ACHN (cell line): ENCODE measurements at regions not wholly inside any gene's neighbourhood (a gene's known extent, or its start where the extent isn't known, plus 50 kb on each side); places are given as distances from the start of the nearest gene placed in this dataset.
A peak's percentile ranks its signal among the peaks of the same experiment; 100 is the strongest.

Experiments used
- DNase-seq: peaks from one replicate; pipeline ENCODE4 v3.0.0-alpha.2; 2015
- in situ Hi-C: cut with HindIII; loops from 2 replicates; pipeline ENCODE4 v1.10.0; 2017; ENCODE audit warnings: low sequenced_read_pairs, low pct_ligation_motif_present, low pct_unique_long_range_greater_than_20kb

DNA sequence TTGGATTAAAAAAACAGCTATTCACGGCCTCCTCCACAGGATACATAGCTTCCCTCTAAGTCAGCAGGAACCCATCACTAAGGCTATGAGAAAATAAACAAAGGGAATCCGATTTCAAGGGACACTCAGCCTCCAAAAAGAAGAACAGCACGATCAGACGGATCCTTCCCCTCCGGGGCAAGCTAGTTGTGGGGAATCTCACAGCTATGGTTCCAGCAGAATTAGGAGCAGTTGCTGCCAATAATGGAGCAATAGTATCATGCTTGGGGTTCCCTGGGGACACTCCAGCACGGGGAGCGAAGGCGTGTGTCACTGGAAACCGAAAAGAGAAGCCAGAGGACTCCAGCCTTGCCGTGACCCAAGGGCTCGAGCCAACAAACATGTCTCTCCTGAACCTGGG is 163.1 kb downstream of the TTC32 start:
- DNase-seq: no peak
- in situ Hi-C loops: no loop called here

DNA sequence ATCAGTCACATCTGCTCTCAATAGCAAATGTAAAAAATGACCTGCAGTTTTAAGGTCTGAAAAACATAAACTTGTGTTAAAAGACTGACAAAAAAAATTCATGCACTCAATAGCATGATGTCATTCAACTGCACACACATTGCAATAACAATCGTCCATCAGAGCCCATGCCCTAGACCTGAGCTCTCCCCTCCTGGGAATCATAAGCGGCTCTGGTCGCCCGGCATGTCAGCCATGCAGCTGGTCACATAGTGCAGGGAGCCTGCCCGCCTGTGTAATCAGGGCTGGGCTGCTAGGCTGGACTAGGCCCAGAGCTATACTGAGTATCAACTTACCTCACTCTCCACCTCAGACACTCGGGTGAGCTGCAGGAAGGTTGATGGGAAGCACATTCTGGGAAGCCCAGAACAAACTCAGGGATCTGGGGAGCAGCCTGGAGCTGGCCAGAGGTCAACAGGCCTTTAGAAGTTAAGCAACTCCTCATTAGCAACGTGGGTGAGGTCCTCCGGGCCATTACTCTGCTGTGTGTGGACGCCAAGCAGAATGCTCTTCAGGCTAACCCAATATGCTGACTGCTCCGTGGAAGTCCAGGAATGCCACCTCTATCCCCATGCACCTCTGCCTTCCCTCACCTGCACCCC is 165.5 kb downstream of the TTC32 start:
- in situ Hi-C loops: no loop called here
- DNase-seq: no peak

DNA sequence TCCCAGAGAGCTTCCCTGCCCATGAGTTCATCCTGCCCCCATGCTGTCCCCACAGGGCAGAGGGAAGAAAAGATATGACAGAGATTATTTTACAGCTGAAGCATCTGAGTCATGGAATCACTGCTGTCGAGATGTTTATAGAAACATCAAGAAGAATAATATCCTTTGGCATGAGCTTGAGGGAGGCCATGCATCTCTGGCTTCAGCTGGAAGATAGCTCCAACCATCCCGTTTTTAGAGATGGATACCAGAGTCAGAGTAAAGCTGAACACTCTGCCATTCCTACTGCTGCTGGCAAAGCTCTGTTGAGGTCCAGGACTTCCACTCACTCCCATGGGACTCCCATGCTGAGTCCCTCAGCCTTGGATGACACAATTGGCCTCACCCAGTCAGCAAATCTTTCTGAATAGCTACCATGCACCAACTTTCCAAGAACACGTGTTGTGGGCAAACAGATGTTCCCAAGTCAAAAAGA is 167.8 kb downstream of the TTC32 start:
- in situ Hi-C loops: no loop called here
- no peak for DNase-seq

DNA sequence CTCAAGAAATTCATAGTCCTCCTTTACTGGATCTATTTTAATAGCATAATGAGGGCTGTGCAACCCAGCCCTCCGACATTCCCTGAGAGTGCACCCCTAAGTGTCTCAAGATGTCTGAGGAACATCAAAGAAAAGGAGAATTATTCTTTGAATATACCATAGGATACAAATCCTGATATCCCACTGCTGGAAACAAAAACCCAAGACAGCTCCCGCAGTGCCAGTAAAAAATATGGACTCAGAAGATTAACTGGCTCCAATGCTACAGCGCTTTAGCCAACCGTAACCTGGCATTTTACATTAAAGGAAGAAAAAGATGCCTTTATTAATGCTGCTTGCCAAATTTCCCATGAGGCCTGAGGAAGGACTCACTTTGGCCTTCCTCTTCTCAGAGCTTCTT is 168.4 kb downstream of the TTC32 start:
- no peak for DNase-seq
- in situ Hi-C loops: no loop called here

DNA sequence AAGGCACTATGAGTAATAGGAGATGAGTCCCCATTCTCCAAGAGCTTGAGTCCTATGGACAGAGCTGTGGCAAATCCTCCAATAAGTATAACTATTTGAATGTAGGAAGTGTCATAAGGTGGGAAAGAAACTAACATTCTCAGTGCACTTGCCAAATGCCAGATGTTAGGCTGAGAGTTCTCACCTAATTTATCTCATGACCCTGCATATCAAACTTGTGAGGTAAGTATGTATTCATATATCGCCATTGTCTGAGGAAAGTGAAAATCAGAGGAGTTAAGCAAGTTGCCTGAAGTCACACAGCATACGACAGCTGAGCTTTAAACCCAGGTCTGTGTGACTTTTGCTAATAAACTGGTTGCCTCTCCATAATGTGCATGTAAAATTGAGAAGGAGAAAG is 169.5 kb downstream of the TTC32 start:
- in situ Hi-C loops: no loop called here

DNA sequence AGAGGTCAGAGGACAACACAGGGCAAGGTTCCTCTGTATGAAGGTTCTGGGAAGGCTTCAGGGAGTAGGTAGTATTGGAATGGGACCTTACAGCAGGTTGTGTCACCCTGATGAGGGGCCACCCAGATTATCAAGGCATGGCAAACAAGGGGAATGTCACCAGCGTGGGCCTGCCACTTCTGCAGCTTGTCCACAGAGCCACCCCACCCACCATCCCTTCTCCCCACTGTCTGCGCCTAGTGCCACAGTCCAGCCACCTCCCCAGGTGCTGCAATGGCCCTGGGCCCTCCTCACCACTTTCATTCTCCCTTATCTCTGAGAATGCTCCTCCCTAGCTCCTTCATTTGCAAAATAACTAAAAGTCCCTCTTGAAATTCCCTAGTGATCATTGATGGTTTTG is 170.3 kb downstream of the TTC32 start:
- DNase-seq: no peak
- in situ Hi-C loops: no loop called here

More for the DNA sequence above, 169.5 kb downstream of the TTC32 start:
- DNase-seq: no peak

DNA sequence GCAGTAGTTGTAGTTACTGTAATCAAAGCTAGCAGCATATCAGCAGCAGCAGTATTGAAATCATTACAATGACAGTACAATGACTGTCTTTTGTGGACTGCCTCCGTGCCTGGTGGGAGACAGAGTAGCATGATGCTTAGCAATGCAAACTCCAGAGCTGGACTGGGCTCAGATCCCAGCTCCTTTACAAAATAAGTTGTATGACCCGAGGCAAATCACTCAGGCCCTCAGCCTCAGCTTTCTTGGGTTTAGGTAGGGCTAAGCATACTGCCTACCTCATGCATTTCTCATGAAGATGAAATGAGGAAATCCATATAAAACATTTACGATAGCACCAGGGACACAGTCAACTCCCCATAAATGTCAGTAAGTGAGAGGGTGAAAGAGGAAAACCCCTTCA is 170.7 kb downstream of the TTC32 start:
- no peak for DNase-seq
- in situ Hi-C loops: no loop called here

DNA sequence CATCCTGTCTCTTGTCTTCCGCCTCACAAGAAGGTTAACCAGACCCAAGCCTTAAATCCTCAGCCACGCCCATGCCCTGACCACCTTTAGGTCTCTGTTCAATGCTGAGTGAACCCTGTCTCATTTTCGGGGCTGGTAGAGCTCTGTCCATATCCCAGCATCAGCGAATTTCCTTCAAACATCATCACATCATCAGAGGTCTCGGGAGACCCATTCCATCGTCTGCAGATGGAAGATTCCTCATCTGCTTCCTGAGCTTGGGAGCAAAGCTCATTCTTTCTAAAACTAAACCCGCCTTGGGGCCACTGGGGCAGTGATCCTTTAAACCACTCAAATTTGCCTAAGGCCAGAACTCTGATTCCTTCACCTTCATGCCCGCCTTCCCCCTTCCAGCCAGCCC is 173.7 kb downstream of the TTC32 start:
- in situ Hi-C loops: no loop called here
- DNase-seq: no peak

DNA sequence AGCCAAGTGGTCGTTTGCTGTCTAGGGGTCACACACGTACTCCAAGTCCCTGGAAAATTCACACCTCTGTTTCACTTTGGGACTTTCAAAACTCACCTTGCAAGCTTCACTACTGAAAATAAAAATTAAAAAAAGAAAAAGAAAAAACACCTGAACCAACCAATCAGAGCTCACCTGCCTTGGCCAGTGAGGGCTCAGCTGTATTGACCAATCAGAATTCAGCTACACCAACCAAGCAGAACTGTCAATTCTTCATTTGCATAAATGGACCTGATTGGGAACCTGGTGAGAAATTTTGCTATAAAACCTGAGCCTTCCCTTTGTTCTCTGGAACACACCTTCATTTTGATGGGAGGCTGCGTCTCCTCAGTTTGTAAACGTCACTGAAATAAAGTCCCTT is 176.4 kb downstream of the TTC32 start:
- in situ Hi-C loops: no loop called here
- no peak for DNase-seq

DNA sequence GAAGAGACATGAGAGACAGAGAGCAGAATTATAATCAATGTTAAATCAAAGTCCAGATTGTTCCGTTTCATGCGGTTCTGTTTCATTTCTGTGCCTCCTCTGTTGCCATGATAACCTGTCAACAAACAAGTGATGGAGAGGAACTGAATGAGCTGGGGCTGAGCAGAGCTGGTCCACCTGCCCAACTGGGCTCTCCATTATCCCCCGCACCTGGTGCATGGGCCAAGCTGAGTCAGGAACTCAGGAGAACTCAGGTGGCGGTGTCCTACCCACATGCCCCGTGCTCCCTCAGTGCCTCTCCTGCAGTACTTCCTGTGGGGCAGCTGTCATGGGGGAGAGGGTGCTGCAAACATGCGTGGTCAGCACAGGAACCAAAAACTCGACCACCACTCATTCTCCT is 178.8 kb downstream of the TTC32 start:
- DNase-seq: no peak
- in situ Hi-C loops: no loop called here

DNA sequence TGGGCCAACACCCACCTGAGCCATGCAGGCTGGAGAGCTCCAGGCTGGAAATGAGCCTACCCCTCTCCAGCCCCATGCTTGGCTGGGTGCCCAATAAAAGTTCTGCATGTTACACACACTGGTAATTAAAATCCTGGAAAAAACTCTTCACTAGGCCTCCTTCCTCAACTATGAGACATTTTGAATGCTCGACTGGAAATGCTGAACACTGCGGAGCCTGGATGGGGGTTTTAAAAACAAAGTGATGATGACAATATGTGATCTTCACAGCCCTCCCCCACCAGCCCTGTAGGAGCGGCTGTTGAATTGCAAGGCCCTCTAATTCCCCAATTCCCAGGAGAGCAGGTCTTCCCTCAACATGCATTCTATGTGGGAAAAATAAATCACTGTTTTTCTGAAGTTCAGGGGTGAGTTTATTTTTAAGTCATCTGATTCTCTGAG is 179.2 kb downstream of the TTC32 start:
- in situ Hi-C loops: no loop called here
- no peak for DNase-seq

DNA sequence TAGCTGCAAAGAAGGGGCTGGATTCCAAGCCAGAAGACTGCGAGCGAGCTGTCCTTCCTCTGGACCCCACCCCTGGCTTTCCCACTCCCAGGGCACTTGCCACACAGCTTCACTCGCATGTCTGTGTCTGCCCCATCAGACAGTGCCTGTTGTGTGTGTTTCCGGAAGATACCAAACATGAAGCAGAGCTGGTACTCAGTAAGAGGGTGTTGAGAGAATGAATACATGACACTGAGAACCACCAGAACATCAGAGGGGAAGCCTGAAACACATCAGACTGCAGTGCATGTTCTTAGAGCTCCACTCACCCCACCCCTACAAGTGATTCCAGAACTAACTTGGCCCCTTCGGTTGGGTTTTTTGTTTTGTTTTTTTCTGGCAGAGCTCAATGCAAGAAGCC is 181.5 kb downstream of the TTC32 start:
- no peak for DNase-seq
- in situ Hi-C loops: no loop called here

DNA sequence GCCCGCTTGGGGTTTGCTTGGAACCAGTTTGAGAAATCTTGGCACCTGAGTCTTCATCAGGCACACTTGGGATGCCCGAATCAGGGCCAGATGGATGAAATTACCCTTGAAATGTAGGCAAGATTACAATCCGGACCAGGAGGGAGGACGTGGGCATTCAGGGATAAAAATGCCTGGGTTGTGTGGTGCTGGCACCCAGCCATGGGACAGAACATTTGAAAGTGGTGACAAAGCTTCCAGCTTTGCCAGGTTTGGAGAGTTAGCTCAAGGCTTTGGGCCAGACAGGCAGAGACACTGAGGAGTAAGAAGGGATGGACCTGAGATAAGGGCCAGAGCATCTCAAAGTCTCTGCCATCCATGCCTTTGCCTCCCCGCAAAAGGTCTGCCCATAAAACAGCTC is 182.2 kb downstream of the TTC32 start:
- no peak for DNase-seq
- in situ Hi-C loops: no loop called here

DNA sequence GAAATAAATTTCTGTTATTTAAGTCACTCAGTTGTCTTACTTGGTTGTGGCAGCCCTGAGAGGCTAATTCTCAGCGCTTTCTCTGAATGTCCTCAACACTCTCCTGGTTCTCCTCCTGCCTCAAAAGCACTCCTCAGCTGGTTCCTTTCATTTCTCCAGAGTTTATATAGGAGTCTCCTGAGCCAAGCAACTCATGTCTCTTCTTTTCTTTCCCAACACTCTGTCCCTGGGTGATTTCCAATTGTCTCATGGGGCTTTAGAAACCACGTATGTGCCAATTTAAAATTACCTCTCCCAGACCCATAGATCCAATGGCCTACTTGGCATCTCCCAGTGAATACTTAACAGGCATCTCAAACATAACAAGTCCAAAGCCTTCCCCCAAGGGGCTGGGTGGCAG is 184.3 kb downstream of the TTC32 start:
- DNase-seq: no peak
- in situ Hi-C loops: no loop called here

DNA sequence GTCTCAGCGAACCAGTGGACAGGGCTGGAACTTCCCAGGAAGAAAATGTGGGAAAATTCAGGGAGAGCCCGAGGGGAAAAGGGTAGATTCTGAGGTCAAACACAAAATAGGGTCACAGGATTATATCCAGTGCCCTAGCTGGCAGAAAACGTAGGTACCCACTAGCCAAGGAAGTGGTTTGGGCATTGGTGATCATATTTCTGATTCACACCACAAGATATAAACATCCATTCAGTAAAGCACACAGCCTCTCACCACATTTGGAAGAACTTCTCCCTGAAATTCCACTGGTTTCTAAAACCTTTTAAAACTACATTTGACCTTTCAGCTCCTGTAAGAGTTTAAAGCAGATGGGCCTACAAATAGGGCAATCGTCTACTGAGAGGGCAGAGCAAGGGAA is 186.9 kb downstream of the TTC32 start:
- DNase-seq: no peak
- in situ Hi-C loops: no loop called here

DNA sequence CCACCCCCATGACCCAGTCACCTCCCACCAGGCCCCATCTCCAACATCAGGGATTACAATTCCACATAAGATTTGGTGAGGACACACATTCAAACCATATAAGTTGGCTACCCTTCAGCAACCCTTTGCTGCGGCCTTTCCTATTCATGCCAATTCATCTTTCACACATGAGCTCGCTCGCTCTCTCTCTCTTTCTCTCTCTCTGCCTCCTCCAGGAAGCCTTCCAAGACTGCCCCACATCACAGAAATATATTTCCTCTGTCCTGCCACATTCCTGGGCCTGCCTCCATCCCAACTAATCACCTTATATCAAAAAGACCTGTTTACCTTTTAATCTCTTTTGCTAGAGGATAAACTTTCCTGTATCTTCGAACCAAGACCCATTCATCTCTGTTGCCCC is 188.9 kb downstream of the TTC32 start:
- no peak for DNase-seq
- in situ Hi-C loops: no loop called here

DNA sequence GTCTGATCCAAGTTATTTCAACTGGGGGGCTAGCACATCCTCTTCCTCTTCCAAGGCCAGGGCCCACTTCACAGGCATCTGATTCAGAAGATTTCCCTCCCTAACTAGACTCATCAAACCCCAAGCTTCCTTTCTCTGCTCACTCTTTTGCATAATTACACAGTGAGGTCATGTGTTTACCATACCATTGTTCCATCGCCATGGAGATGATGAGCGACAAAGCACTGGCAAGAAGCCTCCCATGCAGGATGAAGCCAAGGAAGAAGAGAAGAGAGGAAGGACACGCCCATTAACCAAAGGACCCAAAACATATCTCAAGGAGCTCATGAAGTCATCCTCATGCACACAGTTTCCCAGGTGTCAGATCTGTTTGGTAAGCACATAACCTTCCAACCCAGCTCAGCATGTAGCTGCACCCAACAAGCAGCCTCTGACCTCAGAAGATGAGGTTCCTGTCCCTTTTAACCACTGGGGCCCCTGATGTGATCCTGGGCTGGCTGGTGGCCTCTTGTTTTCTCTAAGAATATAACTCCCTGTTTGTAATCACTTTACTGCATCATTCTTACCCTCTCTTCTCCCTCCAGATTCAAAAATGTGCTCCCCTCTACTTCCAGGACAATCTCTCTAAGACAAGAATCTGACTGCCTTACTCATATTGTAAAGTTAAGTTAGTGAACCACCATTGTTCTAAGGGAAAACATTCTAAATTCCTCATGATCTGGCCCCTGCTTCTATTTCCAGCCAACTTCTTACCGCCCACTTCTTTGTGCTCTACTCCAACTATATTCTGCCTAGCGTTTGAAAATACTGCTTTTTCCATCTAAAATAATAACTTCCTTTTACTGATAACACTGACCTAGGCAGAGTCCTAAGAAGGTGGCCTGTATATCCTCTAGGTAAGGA is 190.1 kb downstream of the TTC32 start:
- DNase-seq: peak; percentile 64
- in situ Hi-C loops: no loop called here

DNA sequence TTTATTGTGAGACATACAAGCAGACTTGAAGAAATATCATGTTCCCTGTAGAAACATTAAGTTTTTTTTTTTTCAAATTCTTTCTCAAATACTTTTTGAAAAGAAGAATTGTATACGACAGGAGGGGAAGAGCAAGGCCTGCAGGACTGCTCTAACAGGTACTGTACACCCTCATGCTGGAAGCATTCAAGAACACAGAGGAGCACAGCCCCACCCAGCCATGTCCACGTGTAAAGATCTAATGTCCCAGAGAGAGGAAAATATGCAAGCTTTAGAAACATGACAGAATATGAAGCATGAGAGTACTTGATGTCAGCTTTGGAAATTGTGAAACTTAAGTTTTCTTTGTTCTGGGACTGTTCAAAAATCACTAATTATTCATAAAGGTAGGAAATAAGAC is 191.6 kb downstream of the TTC32 start:
- in situ Hi-C loops: no loop called here
- DNase-seq: no peak

DNA sequence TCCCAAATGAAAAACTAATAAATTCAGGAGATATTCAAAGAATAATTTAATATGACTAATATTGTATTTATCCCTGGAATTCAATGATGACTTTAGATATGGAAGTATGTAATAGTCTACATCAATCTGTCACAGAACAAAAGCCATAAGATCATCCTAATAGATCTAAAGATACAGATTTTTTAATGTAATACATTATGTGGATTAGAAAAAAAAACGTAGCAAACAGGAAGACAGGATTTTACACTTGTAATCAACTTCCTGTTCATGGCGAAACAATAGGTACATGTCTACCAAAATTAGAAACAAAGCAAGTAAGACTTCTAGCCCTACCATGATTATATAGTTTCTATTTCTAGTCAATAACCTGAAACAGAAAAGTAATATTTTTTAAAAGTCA is 192.2 kb downstream of the TTC32 start:
- in situ Hi-C loops: no loop called here
- DNase-seq: no peak

DNA sequence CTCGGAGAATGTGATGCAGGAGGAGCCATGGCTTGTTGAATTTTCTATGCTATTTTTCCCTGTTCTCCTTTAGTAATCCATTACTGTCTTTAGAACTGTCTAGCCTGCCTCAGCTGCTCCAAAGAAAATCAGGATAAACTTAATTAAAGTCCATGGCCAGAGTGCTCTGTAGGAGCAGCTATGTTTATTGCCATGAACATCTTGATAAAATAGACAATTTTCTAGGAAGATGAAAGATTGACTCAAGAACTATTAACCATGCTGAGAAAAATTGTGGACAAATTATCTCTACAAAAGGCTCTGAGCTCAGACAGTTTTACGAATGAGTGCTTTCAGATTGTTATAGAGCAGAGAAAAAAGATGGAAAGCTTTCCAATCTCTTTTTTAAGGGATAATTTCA is 193.0 kb downstream of the TTC32 start:
- DNase-seq: no peak
- in situ Hi-C loops: no loop called here
